Lower leg skin (tissue), 4 donors: ENCODE measurements at regions not wholly inside any gene's neighbourhood (a gene's known extent, or its start where the extent isn't known, plus 50 kb on each side); places are given as distances from the start of the nearest gene placed in this dataset.
"Not testable (repeated sequence)": the region's sequence is repeated elsewhere in the genome, so short reads cannot be mapped to it uniquely, and the experiment has no call there.

Source experiments
- DNase-seq, 2 donors: peaks; one replicate each; pipeline ENCODE4 v3.0.0-alpha.2; 2019; ENCODE audit warnings: low spot score in 2 of 2
- H3K4me3 ChIP-seq: fragments of 200-600 bp; sonication (generic); 2 replicates; pipeline ENCODE4 v1.5.1; 2017; ENCODE audit warnings: mild to moderate bottlenecking, low read depth; ENCODE audit not compliant: poor library complexity, severe bottlenecking
- POLR2A ChIP-seq, 2 donors: fragments of 450-650 bp; IDR thresholded peaks; one replicate each; pipeline ENCODE4 v1.6.1; 2016 to 2017; ENCODE audit warnings: antibody characterized with exemption in 2 of 2, mild to moderate bottlenecking in 1 of 2, moderate library complexity in 1 of 2
- WGBS, 2 donors: methylation state at CpG; one replicate each; pipeline ENCODE4 v1.1.5; 2018; 5-methylcytosine and 5-hydroxymethylcytosine counted together
- intact Hi-C: fragments of 100-400 bp; cut with DNase I; formaldehyde crosslinking; loops from one replicate; pipeline ENCODE4 v1.15.0; 2023; ENCODE audit warnings: low total_unique reads
- TF ChIP-seq, protein P1 (sequence below), 3 donors: fragments of 450-650 bp; IDR thresholded peaks; one replicate each; pipeline ENCODE4 v1.5.1; 2016; ENCODE audit warnings: antibody characterized with exemption in 3 of 3, mild to moderate bottlenecking in 3 of 3, moderate library complexity in 2 of 3

DNA sequence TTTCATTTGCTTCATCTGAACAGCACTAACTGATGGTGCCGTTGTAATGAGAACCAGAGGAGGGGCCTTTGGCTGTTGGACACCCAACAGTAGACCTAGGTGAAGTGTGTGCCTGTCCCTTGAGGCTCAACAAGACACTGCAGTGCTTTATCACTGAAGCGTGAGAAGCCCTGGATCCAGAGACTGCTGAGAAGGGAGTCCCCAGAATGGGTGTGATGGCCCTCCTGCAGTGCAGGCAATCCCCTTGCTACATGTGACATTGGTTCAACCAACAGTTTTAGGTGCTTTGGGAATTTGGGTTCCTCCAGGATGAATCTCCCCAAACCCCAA is 125.6 kb downstream of the BRD1 start:
- TF ChIP-seq, protein P1, sequence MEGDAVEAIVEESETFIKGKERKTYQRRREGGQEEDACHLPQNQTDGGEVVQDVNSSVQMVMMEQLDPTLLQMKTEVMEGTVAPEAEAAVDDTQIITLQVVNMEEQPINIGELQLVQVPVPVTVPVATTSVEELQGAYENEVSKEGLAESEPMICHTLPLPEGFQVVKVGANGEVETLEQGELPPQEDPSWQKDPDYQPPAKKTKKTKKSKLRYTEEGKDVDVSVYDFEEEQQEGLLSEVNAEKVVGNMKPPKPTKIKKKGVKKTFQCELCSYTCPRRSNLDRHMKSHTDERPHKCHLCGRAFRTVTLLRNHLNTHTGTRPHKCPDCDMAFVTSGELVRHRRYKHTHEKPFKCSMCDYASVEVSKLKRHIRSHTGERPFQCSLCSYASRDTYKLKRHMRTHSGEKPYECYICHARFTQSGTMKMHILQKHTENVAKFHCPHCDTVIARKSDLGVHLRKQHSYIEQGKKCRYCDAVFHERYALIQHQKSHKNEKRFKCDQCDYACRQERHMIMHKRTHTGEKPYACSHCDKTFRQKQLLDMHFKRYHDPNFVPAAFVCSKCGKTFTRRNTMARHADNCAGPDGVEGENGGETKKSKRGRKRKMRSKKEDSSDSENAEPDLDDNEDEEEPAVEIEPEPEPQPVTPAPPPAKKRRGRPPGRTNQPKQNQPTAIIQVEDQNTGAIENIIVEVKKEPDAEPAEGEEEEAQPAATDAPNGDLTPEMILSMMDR (IDR thresholded peaks at IDR 0.05), result no peak
- TF ChIP-seq POLR2A (IDR thresholded peaks at IDR 0.05), result no peak
- intact Hi-C loops, result no loop called here

DNA sequence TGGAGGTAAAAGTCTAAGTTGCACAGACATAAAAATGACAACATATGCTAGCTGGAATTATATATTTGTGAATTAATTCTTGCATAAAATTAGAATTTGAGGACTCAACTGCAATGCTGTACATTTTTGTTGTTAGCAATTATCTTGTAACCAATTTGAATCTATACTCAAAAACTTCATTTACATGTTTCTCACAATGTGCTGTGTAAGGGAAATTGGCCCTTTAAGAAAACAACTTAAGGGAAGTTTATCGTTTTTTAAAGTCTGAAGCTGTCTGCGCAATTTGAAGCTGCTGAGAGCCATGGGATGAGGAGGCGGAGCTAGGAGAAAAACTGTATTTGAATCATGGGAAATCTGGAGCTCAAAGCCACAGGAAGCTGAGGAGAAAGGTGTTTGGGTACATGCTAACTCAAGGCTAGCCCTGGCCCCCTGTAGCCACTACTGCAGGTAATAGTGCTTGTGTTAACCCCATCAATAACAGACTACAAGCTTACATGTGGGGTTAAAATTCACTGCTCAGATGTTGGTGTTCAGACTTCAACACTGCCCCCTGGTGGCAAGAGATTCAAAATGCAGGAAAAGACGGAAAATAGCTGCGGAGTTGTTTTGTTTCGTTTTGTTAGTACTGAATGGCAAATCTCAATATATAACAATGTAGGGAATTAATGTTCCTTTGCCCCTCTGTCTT is 126.1 kb downstream of the BRD1 start:
- no peak overlapping the region for H3K4me3 ChIP-seq
- intact Hi-C loops, result no loop called here
- WGBS, 2 donors, result 75 to 79% methylated on average over 6 of the region's 6 CpGs
- TF ChIP-seq, protein P1 (IDR thresholded peaks at IDR 0.05), result no peak
- no peak for TF ChIP-seq POLR2A (IDR thresholded peaks at IDR 0.05)
- peak in 1 of 2 donors; percentile 59 for DNase-seq

More for the DNA sequence above, 125.6 kb downstream of the BRD1 start:
- WGBS, 2 donors, result 83 to 100% methylated on average over 2 of the region's 2 CpGs
- H3K4me3 ChIP-seq, result no peak overlapping the region
- DNase-seq, result peak in 1 of 2 donors; percentile 28

DNA sequence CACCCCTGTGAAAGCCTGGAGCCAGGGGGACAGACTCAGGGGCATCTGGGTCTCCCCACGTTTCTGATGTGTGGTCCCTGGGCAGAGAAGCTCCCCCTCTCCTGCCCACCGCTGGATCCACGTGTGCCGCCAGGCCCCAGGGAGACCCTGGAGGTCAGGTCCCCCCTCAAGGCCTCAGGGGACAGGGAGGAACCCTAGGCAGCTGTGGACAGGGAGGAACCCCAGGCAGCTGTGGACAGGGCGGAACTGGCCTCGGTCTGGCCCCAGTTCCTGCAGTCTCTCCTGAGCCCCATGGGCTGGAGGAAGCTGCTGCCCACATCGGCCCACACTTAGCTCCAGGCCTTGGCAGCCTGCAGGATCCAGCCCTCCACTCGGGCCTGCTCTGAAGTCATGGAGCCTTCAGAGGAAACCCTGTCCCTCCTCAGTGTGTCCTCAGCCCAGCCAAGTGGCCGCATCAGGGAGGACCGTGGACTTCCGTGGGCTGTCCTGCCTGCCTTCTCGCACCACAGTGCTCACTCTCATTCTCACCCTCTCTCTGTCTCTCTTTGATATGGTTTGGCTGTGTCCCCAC is 127.7 kb downstream of the BRD1 start:
- peak in 1 of 2 donors; percentile 57 for DNase-seq
- intact Hi-C loops, result no loop called here
- H3K4me3 ChIP-seq, result no peak overlapping the region
- TF ChIP-seq, protein P1 (IDR thresholded peaks at IDR 0.05), result no peak
- no peak for TF ChIP-seq POLR2A (IDR thresholded peaks at IDR 0.05)
- WGBS, 2 donors, result 82 to 84% methylated on average over 12 of the region's 12 CpGs

DNA sequence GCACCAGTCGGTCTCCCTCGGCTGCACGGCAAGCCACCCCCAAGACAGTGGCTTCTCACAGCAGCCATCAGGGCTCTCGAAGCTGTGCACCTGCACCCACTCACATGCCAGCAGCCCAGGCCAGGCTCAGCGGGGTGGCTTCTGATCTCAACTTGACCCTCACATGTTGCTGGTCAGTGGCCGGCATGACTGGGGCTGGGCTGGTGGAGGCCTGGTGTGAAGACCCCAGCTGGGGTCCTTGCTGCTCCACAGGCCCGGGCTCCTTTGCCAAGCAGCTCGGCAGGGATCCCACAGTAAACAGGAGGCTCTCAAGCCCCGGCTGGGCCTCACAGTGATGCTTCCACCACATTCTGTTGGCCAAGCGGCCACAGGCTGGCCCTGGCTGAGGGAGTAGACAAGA is 128.2 kb downstream of the BRD1 start:
- no peak for TF ChIP-seq POLR2A (IDR thresholded peaks at IDR 0.05)
- TF ChIP-seq, protein P1 (IDR thresholded peaks at IDR 0.05), result no peak
- WGBS, 2 donors, result 77 to 78% methylated on average over 9 to 10 of the region's 10 CpGs
- peak in 1 of 2 donors; percentile 68 for DNase-seq
- H3K4me3 ChIP-seq, result no peak overlapping the region
- intact Hi-C loops, result no loop called here

DNA sequence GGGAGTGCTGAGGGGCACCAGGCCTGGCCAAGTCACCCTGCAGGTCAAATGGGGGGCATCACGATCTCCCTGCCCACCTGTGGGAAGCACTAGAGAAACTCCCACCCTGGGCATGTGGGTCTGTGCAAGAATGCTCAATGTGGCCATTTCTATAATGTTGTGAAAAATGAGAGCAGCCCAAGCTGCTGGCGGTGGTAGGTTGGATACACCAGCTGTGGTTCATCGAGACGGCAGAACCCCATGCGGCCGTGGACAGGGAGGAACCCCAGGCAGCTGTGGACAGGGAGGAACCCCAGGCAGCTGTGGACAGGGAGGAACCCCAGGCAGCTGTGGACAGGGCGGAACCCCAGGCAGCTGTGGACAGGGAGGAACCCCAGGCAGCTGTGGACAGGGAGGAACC is 129.1 kb downstream of the BRD1 start:
- 86 to 92% methylated on average over 7 of the region's 7 CpGs for WGBS, 2 donors
- H3K4me3 ChIP-seq, intact Hi-C loops: not testable (repeated sequence)
- peak in 1 of 2 donors; percentile 54 for DNase-seq

DNA sequence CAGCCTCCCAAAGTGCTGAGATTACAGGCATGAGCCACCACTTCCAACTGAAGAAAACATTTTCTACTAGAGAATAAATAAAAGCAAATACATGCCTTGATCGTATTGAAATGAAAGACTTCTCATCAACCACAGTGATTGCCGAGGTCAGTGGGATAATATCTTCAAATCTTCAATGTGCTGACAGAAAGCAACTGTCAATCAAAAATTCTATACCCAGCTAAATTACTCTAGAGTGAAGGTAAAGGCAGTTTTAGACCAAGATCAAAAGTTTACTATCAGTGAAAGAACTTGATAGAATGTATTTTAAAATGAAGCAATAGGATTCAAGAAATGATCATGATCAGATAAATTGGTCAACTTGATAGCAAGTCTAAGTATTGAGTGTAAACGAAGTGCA is 130.6 kb downstream of the BRD1 start:
- intact Hi-C loops, result no loop called here
- WGBS, 2 donors, result 81 to 91% methylated on average over 3 of the region's 3 CpGs
- no peak for TF ChIP-seq POLR2A (IDR thresholded peaks at IDR 0.05)
- TF ChIP-seq, protein P1 (IDR thresholded peaks at IDR 0.05), result no peak
- H3K4me3 ChIP-seq, result no peak overlapping the region
- no peak for DNase-seq
